IMR-90 (cell line): ENCODE measurements at regions not wholly inside any gene's neighbourhood (a gene's known extent, or its start where the extent isn't known, plus 50 kb on each side); places are given as distances from the start of the nearest gene placed in this dataset.

Experiments
- CTCF ChIP-seq: conservative IDR thresholded peaks from 2 replicates; pipeline ENCODE4 v1.5.1; 2012; ENCODE audit warnings: mild to moderate bottlenecking, low read depth, low read length, improper control_type of control experiment
- MXI1 ChIP-seq: IDR thresholded peaks from 2 replicates; pipeline ENCODE4 v1.6.1; 2012; ENCODE audit warnings: low read depth, mild to moderate bottlenecking, low read length, moderate library complexity, borderline replicate concordance

- TF ChIP-seq MXI1: no peak
- TF ChIP-seq CTCF: no peak
Observed at GRCh38 chr18:64518191-64518590, 369.3 kb upstream of the LINC00305 start.
